GM12875 (cell line): ENCODE measurements at regions not wholly inside any gene's neighbourhood (a gene's known extent, or its start where the extent isn't known, plus 50 kb on each side); places are given as distances from the start of the nearest gene placed in this dataset.

ENCODE experiments used
- H3K4me3 ChIP-seq: one replicate; pipeline ENCODE4 v1.5.1; 2011; ENCODE audit warnings: low read depth, low read length, control low read depth
- CTCF ChIP-seq: IDR thresholded peaks from 2 replicates; pipeline ENCODE4 v1.5.1; 2011; ENCODE audit warnings: low read depth, mild to moderate bottlenecking, control low read depth, inconsistent platforms, low read length, moderate library complexity, borderline replicate concordance; ENCODE audit not compliant: insufficient read depth

GRCh38 chr7:68371985-68372384 lies 1226.3 kb upstream of the AUTS2 start:
- no peak for TF ChIP-seq CTCF
- H3K4me3 ChIP-seq: no peak overlapping the region

- no peak overlapping the region for H3K4me3 ChIP-seq
- no peak for TF ChIP-seq CTCF
Measured at GRCh38 chr7:68376131-68376661, 1222.1 kb upstream of the AUTS2 start.

- H3K4me3 ChIP-seq: no peak overlapping the region
- TF ChIP-seq CTCF: no peak
Measured at GRCh38 chr7:68381731-68382130, 1216.5 kb upstream of the AUTS2 start.

GRCh38 chr7:68384581-68384980 lies 1213.7 kb upstream of the AUTS2 start:
- no peak for TF ChIP-seq CTCF
- H3K4me3 ChIP-seq: no peak overlapping the region

GRCh38 chr7:68393051-68393450 lies 1205.2 kb upstream of the AUTS2 start:
- H3K4me3 ChIP-seq: no peak overlapping the region
- TF ChIP-seq CTCF: no peak

- TF ChIP-seq CTCF: no peak
- H3K4me3 ChIP-seq: no peak overlapping the region
Measured at GRCh38 chr7:68394131-68394530, 1204.1 kb upstream of the AUTS2 start.

GRCh38 chr7:68399991-68400590 lies 1198.2 kb upstream of the AUTS2 start:
- no peak overlapping the region for H3K4me3 ChIP-seq
- no peak for TF ChIP-seq CTCF
